Forelimb muscle (tissue), 1 donor: ENCODE measurements at regions not wholly inside any gene's neighbourhood (a gene's known extent, or its start where the extent isn't known, plus 50 kb on each side); places are given as distances from the start of the nearest gene placed in this dataset.

Experiments used
- DNase-seq: peaks from one replicate; pipeline ENCODE4 v3.0.0-alpha.2; 2013; ENCODE audit warnings: low read depth

GRCh38 chr4:161225327-161225726 is 938.5 kb downstream of the FSTL5 start:
- no peak for DNase-seq

GRCh38 chr4:161222889-161223288 is 940.9 kb downstream of the FSTL5 start:
- no peak for DNase-seq

- no peak for DNase-seq
These were observed 955.2 kb downstream of the FSTL5 start for GRCh38 chr4:161208564-161208963.

GRCh38 chr4:161206528-161207080 is 957.2 kb downstream of the FSTL5 start:
- DNase-seq: no peak

GRCh38 chr4:161203865-161204264 is 959.9 kb downstream of the FSTL5 start:
- no peak for DNase-seq

GRCh38 chr4:161197912-161198311 is 965.9 kb downstream of the FSTL5 start:
- DNase-seq: no peak

GRCh38 chr4:161197474-161197873 is 966.3 kb downstream of the FSTL5 start:
- DNase-seq: no peak

GRCh38 chr4:161189286-161190134 is 974.3 kb downstream of the FSTL5 start:
- DNase-seq: no peak

GRCh38 chr4:161188578-161188977 is 975.2 kb downstream of the FSTL5 start:
- DNase-seq: no peak

- DNase-seq: no peak
These were observed 976.2 kb downstream of the FSTL5 start for GRCh38 chr4:161187569-161187968.

GRCh38 chr4:161186750-161187149 is 977.0 kb downstream of the FSTL5 start:
- DNase-seq: no peak

GRCh38 chr4:161186012-161186411 is 977.8 kb downstream of the FSTL5 start:
- peak; percentile 5 for DNase-seq

- DNase-seq: no peak
These were observed 980.1 kb downstream of the FSTL5 start for GRCh38 chr4:161183729-161184128.

- no peak for DNase-seq
These were observed 980.9 kb downstream of the FSTL5 start for GRCh38 chr4:161182913-161183312.

- no peak for DNase-seq
These were observed 985.5 kb downstream of the FSTL5 start for GRCh38 chr4:161178310-161178709.

GRCh38 chr4:161172396-161173026 is 991.3 kb downstream of the FSTL5 start:
- DNase-seq: no peak

GRCh38 chr4:161167539-161167938 is 996.3 kb downstream of the FSTL5 start:
- DNase-seq: no peak

- DNase-seq: no peak
These were observed 1003.1 kb downstream of the FSTL5 start for GRCh38 chr4:161160718-161161117.

- DNase-seq: no peak
These were observed 1015.7 kb downstream of the FSTL5 start for GRCh38 chr4:161148051-161148450.

GRCh38 chr4:161143375-161143774 is 1020.4 kb downstream of the FSTL5 start:
- no peak for DNase-seq

GRCh38 chr4:161134795-161135194 is 1029.0 kb downstream of the FSTL5 start:
- DNase-seq: no peak

GRCh38 chr4:161133586-161134276 is 1030.1 kb downstream of the FSTL5 start:
- DNase-seq: no peak
